Posterior vena cava (tissue), 2 donors: ENCODE measurements at regions not wholly inside any gene's neighbourhood (a gene's known extent, or its start where the extent isn't known, plus 50 kb on each side); places are given as distances from the start of the nearest gene placed in this dataset.
"Not testable (repeated sequence)": the region's sequence is repeated elsewhere in the genome, so short reads cannot be mapped to it uniquely, and the experiment has no call there.

Source experiments
- DNase-seq: peaks from one replicate; pipeline ENCODE4 v3.0.0-alpha.2; 2020; ENCODE audit warnings: low spot score
- intact Hi-C, 2 donors: fragments of 100-400 bp; cut with DNase I; formaldehyde crosslinking; loops; one replicate each; pipeline versions ENCODE4 v1.14.1 to v1.14.2; 2022 to 2023
- donor health status: DM: yes; HTN: yes; CAD: no.
- donor health status: DM: yes; HTN: yes; CAD: no.

- peak; percentile 70 for DNase-seq
- intact Hi-C loops: no loop called here
These were observed 364.9 kb upstream of the IRX2 start for GRCh38 chr5:3116366-3116765.

- intact Hi-C loops: loop anchor here in 1 of 2 donors (1.0 kb wide), 1 partner anchor 9 kb away; no protein-coding TSS in a partner anchor
- no peak for DNase-seq
These were observed 363.0 kb upstream of the IRX2 start for GRCh38 chr5:3114467-3114866.

GRCh38 chr5:3110371-3110770, 358.9 kb upstream of the IRX2 start:
- DNase-seq: no peak
- intact Hi-C loops: no loop called here

- intact Hi-C loops: no loop called here
These were observed 355.7 kb upstream of the IRX2 start for GRCh38 chr5:3107156-3107611.

GRCh38 chr5:3105581-3105980, 354.1 kb upstream of the IRX2 start:
- intact Hi-C loops: no loop called here
- DNase-seq: no peak

More at GRCh38 chr5:3107156-3107611, 355.7 kb upstream of the IRX2 start:
- DNase-seq: peak; percentile 63

GRCh38 chr5:3105172-3105571, 353.7 kb upstream of the IRX2 start:
- no peak for DNase-seq
- intact Hi-C loops: no loop called here

- DNase-seq: no peak
- intact Hi-C loops: no loop called here
These were observed 353.1 kb upstream of the IRX2 start for GRCh38 chr5:3104429-3105060.

GRCh38 chr5:3103262-3103811, 351.9 kb upstream of the IRX2 start:
- intact Hi-C loops: no loop called here
- no peak for DNase-seq

GRCh38 chr5:3102531-3102930, 351.1 kb upstream of the IRX2 start:
- intact Hi-C loops: no loop called here
- no peak for DNase-seq

GRCh38 chr5:3101561-3101960, 350.1 kb upstream of the IRX2 start:
- intact Hi-C loops: no loop called here
- no peak for DNase-seq

GRCh38 chr5:3100921-3101551, 349.6 kb upstream of the IRX2 start:
- intact Hi-C loops: no loop called here
- DNase-seq: no peak

- DNase-seq: no peak
- intact Hi-C loops: no loop called here
These were observed 348.5 kb upstream of the IRX2 start for GRCh38 chr5:3099954-3100353.

- intact Hi-C loops: no loop called here
These were observed 348.0 kb upstream of the IRX2 start for GRCh38 chr5:3099526-3099925.

GRCh38 chr5:3098821-3099220, 347.3 kb upstream of the IRX2 start:
- DNase-seq: no peak
- intact Hi-C loops: no loop called here

More at GRCh38 chr5:3099526-3099925, 348.0 kb upstream of the IRX2 start:
- DNase-seq: no peak

- DNase-seq: no peak
- intact Hi-C loops: no loop called here
These were observed 341.2 kb upstream of the IRX2 start for GRCh38 chr5:3092664-3093063.

GRCh38 chr5:3092211-3092610, 340.7 kb upstream of the IRX2 start:
- no peak for DNase-seq
- intact Hi-C loops: no loop called here

- DNase-seq: no peak
- intact Hi-C loops: no loop called here
These were observed 339.7 kb upstream of the IRX2 start for GRCh38 chr5:3091040-3091774.

- DNase-seq, intact Hi-C loops: not testable (repeated sequence)
These were observed 338.8 kb upstream of the IRX2 start for GRCh38 chr5:3090305-3090704.

GRCh38 chr5:3080366-3080765, 328.9 kb upstream of the IRX2 start:
- intact Hi-C loops: no loop called here
- no peak for DNase-seq

GRCh38 chr5:3077684-3078083, 326.2 kb upstream of the IRX2 start:
- intact Hi-C loops: no loop called here
- DNase-seq: no peak
